Ovary (tissue), 7 donors: ENCODE measurements at regions not wholly inside any gene's neighbourhood (a gene's known extent, or its start where the extent isn't known, plus 50 kb on each side); places are given as distances from the start of the nearest gene placed in this dataset.

ENCODE experiments used
- DNase-seq, 5 donors: peaks; one replicate each; pipeline ENCODE4 v3.0.0-alpha.2; 2019 to 2020
- H3K27ac ChIP-seq, 2 donors: fragments of 200-600 bp; one replicate each; pipeline versions ENCODE4 v1.5.1 to v1.8.0; 2019 to 2022
- H3K27me3 ChIP-seq: fragments of 200-600 bp; one replicate; pipeline ENCODE4 v1.8.0; 2022
- H3K36me3 ChIP-seq: fragments of 200-600 bp; sonication (generic); one replicate; pipeline ENCODE4 v1.5.1; 2019
- H3K4me1 ChIP-seq: one replicate; pipeline ENCODE4 v1.8.1; 2013; ENCODE audit warnings: mild to moderate bottlenecking, moderate library complexity; ENCODE audit not compliant: insufficient read depth
- H3K4me3 ChIP-seq: fragments of 200-600 bp; sonication (generic); one replicate; pipeline ENCODE4 v1.5.1; 2017
- H3K9me3 ChIP-seq, 2 donors: fragments of 200-600 bp in 1 of 2; sonication (generic) in 1 of 2; one replicate each; pipeline versions ENCODE4 v1.5.1 to v1.8.1; 2013 to 2019; ENCODE audit warnings: mild to moderate bottlenecking in 1 of 2, moderate library complexity in 1 of 2
- EP300 ChIP-seq: sonication (generic); formaldehyde crosslinking; IDR thresholded peaks from one replicate; pipeline ENCODE4 v1.6.1; 2017; ENCODE audit warnings: antibody characterized with exemption
- POLR2A ChIP-seq: fragments of 450-650 bp; IDR thresholded peaks from one replicate; pipeline ENCODE4 v1.6.1; 2017; ENCODE audit warnings: antibody characterized with exemption, mild to moderate bottlenecking, moderate library complexity
- WGBS, 3 donors: extraction: QIAGEN DNeasy Blood & Tissue Kit in 1 of 3; methylation state at CpG; one replicate each; pipeline versions ENCODE4 v1.1.5 to v1.1.7; 2013 to 2017; 5-methylcytosine and 5-hydroxymethylcytosine counted together
- intact Hi-C, 4 donors: fragments of 100-400 bp; cut with DNase I; formaldehyde crosslinking; loops; one replicate each; pipeline versions ENCODE4 v1.11.0 to v1.15.1; 2022 to 2023
- TF ChIP-seq, protein P1 (sequence below), 3 donors: fragments of 450-650 bp in 2 of 3; fragments of 200-600 bp in 1 of 3; IDR thresholded peaks; one replicate each; pipeline versions ENCODE4 v1.5.1 to v1.8.0; 2016 to 2022; ENCODE audit warnings: antibody characterized with exemption in 3 of 3, mild to moderate bottlenecking in 1 of 3
- donor health status: DM: no; HTN: no; CAD: no; lungs with moderate emphysema.
- donor health status: DM: no; HTN: no; CAD: no.
- donor health status: Bipolar disorder and iron deficiency.
- donor health status: DM: no; HTN: no; CAD: no.
- donor health status: DM: yes; HTN: yes; CAD: no.

DNA sequence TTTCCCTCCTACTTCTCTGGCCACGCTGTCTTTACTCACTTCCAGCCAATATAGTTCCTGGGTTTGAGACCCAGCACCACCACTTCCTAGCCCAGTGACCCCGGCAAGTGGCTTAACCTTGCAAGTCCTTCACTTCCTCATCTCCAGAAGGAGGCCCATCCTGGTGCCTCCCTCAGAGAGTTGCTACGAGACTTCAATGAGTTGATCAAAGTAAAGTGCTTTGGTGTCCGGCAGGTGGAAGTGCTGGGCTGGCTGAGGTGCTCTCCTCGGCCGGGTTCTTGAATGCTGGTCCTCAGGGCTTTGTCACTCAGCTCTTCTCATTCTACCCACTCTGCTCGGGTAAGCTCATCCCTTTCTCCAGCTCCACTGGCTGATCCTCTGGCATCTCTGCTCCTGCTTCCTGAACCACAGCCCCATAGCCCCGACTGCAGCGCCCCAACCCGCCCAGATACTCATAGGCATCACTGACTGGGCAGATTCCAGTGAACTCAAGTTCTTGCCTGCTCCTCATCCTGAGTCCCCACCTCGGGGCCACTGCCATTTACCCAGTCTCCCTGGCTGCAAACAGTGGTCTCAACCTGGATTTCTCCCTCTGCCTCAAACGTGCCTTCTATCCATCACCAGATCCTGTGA lies 75.8 kb upstream of the WNT4 start:
- no peak for DNase-seq
- intact Hi-C loops = no loop called here
- peaks cover 0 to 4% of the 10 kb centered on the region in 2 donors for H3K9me3 ChIP-seq
- H3K36me3 ChIP-seq = no peaks in the 10 kb centered on the region
- no peak overlapping the region for H3K27ac ChIP-seq
- H3K27me3 ChIP-seq = no peaks in the 10 kb centered on the region
- TF ChIP-seq EP300 = no peak
- 79 to 88% (median 86%) methylated on average over 12 of the region's 12 CpGs for WGBS, 3 donors
- no peak overlapping the region for H3K4me3 ChIP-seq
- no peaks in the 10 kb centered on the region for H3K4me1 ChIP-seq

DNA sequence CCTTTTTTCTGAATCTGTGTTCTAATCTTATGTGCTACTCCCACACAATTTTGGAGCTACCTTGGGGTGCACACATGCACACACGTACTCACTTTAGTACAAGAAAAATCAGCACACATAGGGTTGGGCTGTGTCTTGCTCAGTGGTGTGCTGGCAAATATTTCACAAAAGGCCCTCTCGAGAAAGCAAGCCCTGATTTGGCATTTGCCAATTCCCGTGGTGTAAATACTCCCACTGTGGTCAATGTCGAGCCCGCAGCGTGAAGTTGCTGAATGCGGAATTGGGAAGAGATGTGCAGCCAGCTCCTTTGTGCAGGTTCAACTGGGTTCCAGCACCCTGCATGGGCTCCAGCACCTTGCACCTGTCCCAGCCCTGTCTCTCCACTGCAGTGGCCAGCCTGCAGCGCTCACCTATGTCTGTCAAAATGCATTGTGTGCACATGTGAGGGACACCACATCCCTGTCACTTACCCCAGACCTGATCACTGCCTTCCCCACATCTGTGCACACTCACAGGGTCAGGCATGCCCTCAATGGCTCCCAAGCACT lies 78.4 kb upstream of the WNT4 start:
- WGBS, 3 donors = 79 to 84% (median 84%) methylated on average over 8 of the region's 8 CpGs
- Histone ChIP-seq H3K27me3 (no peaks in the 10 kb centered on the region), H3K4me3 (no peak overlapping the region), H3K27ac (no peak overlapping the region), H3K9me3 (peaks cover 0 to 4% of the 10 kb centered on the region in 2 donors), H3K36me3 (no peaks in the 10 kb centered on the region), H3K4me1 (no peaks in the 10 kb centered on the region)
- TF ChIP-seq, protein P1, sequence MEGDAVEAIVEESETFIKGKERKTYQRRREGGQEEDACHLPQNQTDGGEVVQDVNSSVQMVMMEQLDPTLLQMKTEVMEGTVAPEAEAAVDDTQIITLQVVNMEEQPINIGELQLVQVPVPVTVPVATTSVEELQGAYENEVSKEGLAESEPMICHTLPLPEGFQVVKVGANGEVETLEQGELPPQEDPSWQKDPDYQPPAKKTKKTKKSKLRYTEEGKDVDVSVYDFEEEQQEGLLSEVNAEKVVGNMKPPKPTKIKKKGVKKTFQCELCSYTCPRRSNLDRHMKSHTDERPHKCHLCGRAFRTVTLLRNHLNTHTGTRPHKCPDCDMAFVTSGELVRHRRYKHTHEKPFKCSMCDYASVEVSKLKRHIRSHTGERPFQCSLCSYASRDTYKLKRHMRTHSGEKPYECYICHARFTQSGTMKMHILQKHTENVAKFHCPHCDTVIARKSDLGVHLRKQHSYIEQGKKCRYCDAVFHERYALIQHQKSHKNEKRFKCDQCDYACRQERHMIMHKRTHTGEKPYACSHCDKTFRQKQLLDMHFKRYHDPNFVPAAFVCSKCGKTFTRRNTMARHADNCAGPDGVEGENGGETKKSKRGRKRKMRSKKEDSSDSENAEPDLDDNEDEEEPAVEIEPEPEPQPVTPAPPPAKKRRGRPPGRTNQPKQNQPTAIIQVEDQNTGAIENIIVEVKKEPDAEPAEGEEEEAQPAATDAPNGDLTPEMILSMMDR (IDR thresholded peaks at IDR 0.05) = no peak
- TF ChIP-seq EP300 = no peak
- TF ChIP-seq POLR2A = no peak
- intact Hi-C loops = loop anchor here in 1 of 4 donors (5.0 kb wide), 1 partner anchor 366 kb away; no protein-coding TSS in a partner anchor
- peak in 1 of 5 donors; percentile 16 for DNase-seq

DNA sequence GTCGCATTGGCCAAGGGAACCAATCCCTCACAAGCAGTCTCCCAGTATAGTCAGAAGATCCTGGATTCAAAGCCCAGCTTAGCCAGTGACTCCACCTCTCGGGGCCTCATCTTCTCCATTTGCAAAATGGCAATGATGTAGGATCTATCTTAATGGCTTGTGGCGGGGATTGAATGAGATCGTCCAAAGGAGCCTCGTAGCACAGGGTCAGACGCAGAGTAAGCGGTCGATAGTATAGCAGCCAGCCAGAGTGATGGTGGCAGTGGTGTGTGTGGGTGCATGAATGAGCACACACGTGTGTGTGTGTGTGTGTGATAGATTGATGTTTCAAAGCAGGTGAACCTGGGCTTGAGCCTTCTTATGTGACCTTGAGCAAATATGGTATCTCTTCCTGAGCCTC lies 79.8 kb upstream of the WNT4 start:
- intact Hi-C loops = loop anchor here in 1 of 4 donors (5.0 kb wide), 1 partner anchor 365 kb away; no protein-coding TSS in a partner anchor
- no peak for TF ChIP-seq POLR2A
- no peak for TF ChIP-seq EP300
- TF ChIP-seq, protein P1 (IDR thresholded peaks at IDR 0.05) = no peak
- H3K9me3 ChIP-seq = peaks cover 0 to 4% of the 10 kb centered on the region in 2 donors
- H3K4me1 ChIP-seq = no peaks in the 10 kb centered on the region
- no peaks in the 10 kb centered on the region for H3K36me3 ChIP-seq
- peak in 1 of 5 donors; percentile 9 for DNase-seq
- 78 to 88% (median 86%) methylated on average over 9 of the region's 9 CpGs for WGBS, 3 donors
- H3K27me3 ChIP-seq = no peaks in the 10 kb centered on the region
- no peak overlapping the region for H3K27ac ChIP-seq
- H3K4me3 ChIP-seq = no peak overlapping the region

DNA sequence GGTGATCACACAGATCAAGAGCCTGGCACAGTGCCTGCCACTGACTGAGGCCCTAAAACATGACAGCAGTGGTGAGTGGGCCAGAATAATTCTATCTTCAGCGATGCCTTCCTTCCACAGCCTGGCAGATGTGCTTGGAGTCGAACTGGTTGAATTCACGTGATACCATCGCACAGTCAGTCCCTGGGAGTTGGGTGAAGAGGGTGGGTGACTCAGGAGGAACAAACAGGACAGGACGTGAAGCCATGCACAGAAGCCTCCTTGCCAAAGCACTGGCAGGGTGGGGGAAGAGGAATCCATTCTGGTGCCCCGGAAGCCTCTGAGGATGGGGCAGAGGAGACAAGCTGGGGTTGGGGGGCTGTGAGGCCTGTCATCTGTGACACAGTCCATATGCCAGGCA lies 80.3 kb upstream of the WNT4 start:
- intact Hi-C loops = loop anchor here in 1 of 4 donors (5.0 kb wide), 1 partner anchor 364 kb away; no protein-coding TSS in a partner anchor
- H3K36me3 ChIP-seq = no peaks in the 10 kb centered on the region
- H3K27ac ChIP-seq = no peak overlapping the region
- no peaks in the 10 kb centered on the region for H3K27me3 ChIP-seq
- H3K4me3 ChIP-seq = no peak overlapping the region
- peak in 1 of 5 donors; percentile 11 for DNase-seq
- WGBS, 3 donors = 86 to 89% (median 87%) methylated on average over 6 of the region's 6 CpGs
- peaks cover 0 to 4% of the 10 kb centered on the region in 2 donors for H3K9me3 ChIP-seq
- H3K4me1 ChIP-seq = no peaks in the 10 kb centered on the region
- no peak for TF ChIP-seq POLR2A
- TF ChIP-seq EP300 = no peak

DNA sequence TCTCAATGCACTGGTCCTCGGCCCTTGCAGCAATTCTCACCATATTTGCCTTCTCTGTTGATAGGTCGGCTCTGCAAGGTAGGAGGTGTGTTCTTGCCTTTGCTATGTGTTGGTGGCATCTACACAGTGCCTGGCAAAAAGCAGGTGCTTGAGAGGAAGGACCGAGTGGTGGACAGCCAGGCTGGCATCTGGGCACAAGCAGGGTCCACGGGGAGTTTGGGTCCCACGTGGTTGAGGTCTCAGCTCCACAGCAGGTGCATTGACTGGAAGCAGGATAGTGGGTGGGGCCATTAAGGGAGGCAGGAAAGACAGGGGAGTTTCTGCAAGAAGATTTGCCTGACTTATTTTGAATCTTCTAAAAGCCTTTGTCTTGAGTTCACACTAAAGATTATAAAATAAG lies 81.2 kb upstream of the WNT4 start:
- Histone ChIP-seq H3K9me3 (peaks cover 0 to 4% of the 10 kb centered on the region in 2 donors), H3K27me3 (no peaks in the 10 kb centered on the region), H3K27ac (no peak overlapping the region), H3K36me3 (no peaks in the 10 kb centered on the region), H3K4me1 (no peaks in the 10 kb centered on the region), H3K4me3 (no peak overlapping the region)
- DNase-seq = no peak
- TF ChIP-seq, protein P1 (IDR thresholded peaks at IDR 0.05) = no peak
- TF ChIP-seq POLR2A = no peak
- no peak for TF ChIP-seq EP300
- intact Hi-C loops = loop anchor here in 1 of 4 donors (5.0 kb wide), 1 partner anchor 363 kb away; no protein-coding TSS in a partner anchor
- 67 to 77% (median 68%) methylated on average over 5 of the region's 5 CpGs for WGBS, 3 donors
